ENCODE measurements at regions not wholly inside any gene's neighbourhood (a gene's known extent, or its start where the extent isn't known, plus 50 kb on each side); places are given as distances from the start of the nearest gene placed in this dataset.

GRCh38 chr5:28961816-28962215 is 1923.4 kb upstream of the CDH9 start:
- TF ChIP-seq, protein P1, sequence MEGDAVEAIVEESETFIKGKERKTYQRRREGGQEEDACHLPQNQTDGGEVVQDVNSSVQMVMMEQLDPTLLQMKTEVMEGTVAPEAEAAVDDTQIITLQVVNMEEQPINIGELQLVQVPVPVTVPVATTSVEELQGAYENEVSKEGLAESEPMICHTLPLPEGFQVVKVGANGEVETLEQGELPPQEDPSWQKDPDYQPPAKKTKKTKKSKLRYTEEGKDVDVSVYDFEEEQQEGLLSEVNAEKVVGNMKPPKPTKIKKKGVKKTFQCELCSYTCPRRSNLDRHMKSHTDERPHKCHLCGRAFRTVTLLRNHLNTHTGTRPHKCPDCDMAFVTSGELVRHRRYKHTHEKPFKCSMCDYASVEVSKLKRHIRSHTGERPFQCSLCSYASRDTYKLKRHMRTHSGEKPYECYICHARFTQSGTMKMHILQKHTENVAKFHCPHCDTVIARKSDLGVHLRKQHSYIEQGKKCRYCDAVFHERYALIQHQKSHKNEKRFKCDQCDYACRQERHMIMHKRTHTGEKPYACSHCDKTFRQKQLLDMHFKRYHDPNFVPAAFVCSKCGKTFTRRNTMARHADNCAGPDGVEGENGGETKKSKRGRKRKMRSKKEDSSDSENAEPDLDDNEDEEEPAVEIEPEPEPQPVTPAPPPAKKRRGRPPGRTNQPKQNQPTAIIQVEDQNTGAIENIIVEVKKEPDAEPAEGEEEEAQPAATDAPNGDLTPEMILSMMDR (IDR thresholded peaks at IDR 0.05) = no peak
- no peak for TF ChIP-seq POLR2A (IDR thresholded peaks at IDR 0.05)
- no peak for TF ChIP-seq POLR2AphosphoS5 (IDR thresholded peaks at IDR 0.05)
